HG02759 (cell line): ENCODE measurements at regions not wholly inside any gene's neighbourhood (a gene's known extent, or its start where the extent isn't known, plus 50 kb on each side); places are given as distances from the start of the nearest gene placed in this dataset.

Experiments
- ATAC-seq: cut with Tn5 transposase; IDR thresholded peaks from one replicate; pipeline ENCODE4 v1.9.1; 2021; ENCODE audit warnings: mild to moderate bottlenecking, moderate library complexity; ENCODE audit not compliant: unreplicated experiment

DNA sequence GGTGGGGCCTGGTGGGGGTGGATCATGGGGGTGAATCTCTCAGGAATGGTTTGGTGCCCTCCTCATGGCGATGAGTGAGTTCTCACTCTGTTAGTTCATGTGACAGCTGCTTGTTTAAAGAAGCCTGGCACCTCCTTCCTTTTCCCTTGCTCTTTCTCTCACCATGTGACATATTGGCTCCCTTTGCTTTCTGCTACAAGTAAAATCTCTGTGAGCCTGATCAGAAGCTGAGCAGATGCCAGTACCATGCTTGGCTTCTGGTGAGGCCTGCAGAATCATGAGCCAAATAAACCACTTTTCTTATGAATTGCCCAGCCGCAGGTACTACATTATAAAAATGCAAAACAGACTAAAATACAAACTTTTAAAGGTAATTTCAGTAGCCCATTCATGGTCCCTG lies 73.4 kb upstream of the TEX51 start:
- ATAC-seq, result no peak

DNA sequence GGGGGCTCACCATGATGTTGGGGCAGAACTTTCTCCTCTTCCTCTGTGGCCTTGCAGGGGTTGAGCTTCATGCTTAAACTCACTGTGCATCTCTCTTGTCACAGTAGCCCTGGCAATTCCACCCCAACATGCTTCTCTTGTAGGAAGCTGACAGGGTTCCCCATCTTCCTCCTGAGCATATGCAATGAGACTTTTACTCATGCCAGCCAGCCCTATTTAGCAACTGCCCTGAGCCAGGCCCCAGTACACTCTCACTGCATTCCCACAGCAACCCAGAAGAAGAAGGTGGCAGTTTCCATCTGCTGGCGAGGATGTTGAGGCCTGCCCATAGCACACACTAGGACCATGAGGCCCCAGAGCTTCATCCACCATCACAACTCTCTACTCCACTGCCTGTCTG lies 72.2 kb upstream of the TEX51 start:
- ATAC-seq, result no peak

DNA sequence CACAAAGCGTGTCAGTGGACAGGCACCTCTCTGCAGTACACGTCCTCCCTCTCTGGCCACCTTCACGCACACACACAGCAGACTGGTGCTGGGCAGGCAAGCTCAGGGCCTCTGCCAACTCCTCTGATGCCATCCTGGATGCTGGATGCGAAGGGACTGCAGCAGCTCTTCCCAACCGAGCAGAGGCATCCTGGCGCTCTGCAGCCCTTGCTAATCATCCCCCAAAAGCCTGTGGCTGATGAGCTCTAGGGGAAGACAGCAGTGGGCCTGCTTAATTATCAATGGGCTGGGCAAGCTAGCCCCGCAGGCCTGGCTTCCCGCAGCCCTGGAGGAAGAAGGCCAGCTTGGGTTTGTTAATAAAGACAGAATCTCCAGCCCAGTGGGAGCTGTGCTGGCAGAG lies 71.3 kb upstream of the TEX51 start:
- no peak for ATAC-seq

DNA sequence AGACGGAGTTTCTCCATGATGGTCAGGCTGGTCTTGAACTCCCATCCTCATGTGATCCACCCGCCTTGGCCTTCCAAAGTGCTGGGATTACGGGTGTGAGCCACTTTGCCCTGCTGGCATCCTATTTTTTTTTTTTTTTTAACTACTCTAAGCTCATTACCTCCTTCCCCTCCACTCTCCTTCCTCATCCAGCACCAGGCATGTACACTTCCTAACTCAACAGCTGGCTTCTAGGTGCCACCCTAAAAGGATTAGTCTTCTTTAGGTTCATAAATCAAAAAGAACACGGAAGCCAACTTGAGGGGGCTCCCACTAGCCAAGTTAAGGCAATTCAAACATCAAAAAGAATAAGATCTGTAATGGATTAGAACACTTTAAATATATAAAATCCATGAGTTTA lies 70.6 kb upstream of the TEX51 start:
- ATAC-seq, result no peak

- ATAC-seq, result no peak
Measured at GRCh38 chr2:126828491-126828890, 70.2 kb upstream of the TEX51 start.

DNA sequence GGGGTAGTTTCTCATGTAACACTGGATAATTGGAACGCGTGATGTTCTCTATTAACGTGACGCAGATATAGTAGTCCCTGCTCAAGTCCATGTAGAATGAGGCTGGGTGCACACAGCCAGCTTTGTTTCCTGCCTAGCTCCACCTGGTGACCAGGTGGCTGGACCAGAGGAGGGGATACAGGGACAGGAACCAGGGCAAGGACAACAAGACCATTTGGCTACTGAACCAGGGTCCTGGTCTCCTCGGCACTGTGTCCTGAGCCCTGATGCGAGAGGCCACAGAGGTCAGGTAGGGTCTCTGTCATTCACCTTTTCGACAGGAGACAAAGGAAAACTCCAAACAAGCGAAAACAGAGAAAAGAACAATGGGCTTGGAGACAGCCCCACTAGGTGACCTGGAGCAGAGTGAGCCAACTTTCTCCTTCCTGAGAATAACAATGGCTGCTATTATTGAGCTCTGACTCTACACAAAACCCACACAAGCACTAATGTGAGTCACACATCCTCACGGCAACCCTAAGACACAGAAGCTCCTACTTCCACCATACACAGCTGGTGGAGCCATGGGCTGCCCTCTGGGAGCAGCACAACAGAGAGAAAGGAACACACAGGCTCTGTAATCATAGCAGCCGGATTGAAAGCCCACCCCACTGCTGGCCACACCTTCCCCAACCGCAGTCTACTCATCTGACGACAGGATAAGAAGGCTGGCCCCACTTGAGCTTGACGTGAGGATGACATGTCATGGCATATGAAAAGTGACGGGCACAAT lies 67.3 kb upstream of the TEX51 start:
- no peak for ATAC-seq

DNA sequence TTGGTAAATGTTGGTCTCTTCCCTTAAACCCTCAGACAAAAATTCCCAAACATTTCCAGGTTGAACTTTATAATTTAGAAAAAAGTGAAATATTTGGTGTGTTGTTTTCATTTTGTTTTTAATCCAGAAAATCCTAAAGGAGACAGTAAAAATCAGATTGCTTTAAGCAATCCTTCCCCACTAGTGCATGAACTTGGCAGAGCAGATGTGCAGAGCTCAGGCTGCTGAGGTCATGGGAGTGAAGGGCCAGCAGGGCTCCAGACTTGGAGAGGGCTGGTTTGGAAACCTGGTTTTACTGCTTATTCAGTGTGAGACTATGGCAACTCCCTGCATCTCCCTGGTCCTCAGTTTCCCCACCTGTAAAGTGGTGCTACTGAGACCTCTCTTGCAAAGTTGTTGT lies 66.7 kb upstream of the TEX51 start:
- no peak for ATAC-seq

DNA sequence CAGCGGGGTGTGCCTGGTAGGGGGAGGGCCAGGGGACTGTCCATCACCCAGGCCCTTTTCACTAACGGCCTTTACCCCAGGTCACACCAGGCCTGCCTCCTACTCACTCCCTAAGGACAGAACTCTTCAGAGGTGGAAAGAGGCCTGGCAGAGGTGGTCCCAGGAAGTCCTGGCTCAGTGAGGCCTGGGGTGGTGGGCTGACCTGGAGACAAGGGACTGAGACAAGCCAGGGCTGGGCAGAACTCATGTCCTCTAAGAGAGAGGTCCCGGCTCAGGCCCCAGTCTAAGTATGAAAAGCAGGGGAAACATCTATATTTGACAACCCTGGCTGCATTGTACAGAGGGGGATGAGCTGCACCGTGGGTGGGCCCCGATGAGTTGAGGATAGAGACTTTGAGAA lies 65.9 kb upstream of the TEX51 start:
- ATAC-seq, result no peak

GRCh38 chr2:126834006-126834659 lies 64.6 kb upstream of the TEX51 start:
- ATAC-seq, result no peak

GRCh38 chr2:126835261-126835660 lies 63.4 kb upstream of the TEX51 start:
- no peak for ATAC-seq

DNA sequence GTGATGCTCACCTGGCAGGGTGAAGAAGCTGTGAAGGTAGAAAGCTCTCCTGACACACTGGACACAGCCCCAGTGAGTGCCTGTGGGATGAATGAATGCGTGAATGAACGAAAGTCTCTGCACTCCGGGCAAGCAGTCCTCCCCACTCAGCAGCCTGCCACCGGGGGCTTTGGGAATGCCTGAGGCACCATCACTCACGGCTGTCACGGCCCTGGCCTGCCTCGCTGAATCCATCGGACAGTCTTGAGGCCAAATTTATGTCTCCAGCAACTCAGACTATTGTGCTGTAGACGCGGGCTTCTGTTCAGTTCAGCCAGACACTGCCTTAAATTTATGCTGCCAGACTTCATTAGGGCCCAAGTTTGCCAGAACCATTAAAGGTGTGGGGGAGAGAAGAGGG lies 62.9 kb upstream of the TEX51 start:
- ATAC-seq, result no peak

DNA sequence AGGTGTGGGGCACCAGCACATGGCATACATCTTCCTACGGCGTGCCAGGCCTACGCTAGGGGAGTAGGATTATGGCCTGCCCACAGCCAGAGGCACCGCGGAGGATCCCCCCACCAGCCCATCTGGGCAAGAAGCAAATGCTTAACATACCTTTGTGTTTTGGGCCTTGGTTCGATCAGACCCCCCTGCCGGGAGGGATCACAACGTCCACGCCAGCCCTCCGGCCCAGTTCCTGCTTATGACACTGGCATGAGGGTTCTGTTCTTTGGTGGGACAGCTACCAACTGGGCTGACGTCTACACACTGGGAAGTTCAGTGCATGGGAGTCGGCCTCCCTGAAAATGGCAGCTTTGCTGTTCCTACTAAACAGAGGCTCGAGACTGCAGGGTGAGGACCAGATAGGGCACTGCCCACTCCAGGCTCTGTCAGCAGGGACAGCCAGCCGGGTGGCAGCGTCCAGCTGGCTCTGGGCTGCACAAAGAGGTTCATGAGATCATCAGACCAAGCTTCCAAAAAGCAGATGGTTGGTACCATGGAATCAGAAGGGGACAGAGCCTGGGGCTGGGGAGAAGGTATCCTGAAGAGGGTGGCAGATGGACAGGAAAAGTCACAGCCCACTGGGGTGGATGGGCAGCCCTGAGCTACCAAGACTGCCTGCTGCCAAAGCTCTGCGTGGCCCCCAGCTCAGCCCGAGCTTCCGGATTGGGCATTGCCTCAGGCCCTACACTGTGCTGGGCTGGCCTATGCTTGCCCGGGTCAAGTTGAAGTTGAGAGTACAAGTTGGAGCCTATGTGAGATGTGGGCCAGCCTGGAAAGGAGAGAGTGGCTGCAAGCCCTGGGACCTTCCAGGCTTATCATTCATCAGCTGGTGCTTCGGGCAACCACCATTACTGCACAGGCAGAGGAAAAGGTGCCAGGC lies 61.7 kb upstream of the TEX51 start:
- no peak for ATAC-seq

- ATAC-seq, result no peak
Measured at GRCh38 chr2:126837966-126838715, 60.5 kb upstream of the TEX51 start.

- ATAC-seq, result no peak
Measured at GRCh38 chr2:126838716-126838985, 60.0 kb upstream of the TEX51 start.

- ATAC-seq, result no peak
Measured at GRCh38 chr2:126839796-126840195, 58.9 kb upstream of the TEX51 start.

- no peak for ATAC-seq
Measured at GRCh38 chr2:126843081-126843480, 55.6 kb upstream of the TEX51 start.

GRCh38 chr2:126846241-126846640 lies 52.4 kb upstream of the TEX51 start:
- ATAC-seq, result no peak
